H9 (cell line): ENCODE measurements at regions not wholly inside any gene's neighbourhood (a gene's known extent, or its start where the extent isn't known, plus 50 kb on each side); places are given as distances from the start of the nearest gene placed in this dataset.

ENCODE experiments used
- DNase-seq: peaks from one replicate; pipeline ENCODE4 v3.0.0-alpha.2; 2017
- H2AFZ ChIP-seq: one replicate; pipeline ENCODE4 v1.6.1; 2013; ENCODE audit warnings: mild to moderate bottlenecking, low read length, control low read depth, moderate library complexity
- H2AK5ac ChIP-seq: 2 replicates; pipeline ENCODE4 v1.6.1; 2013; ENCODE audit warnings: low read length, control low read depth, mixed read lengths; ENCODE audit not compliant: insufficient read length
- H2BK120ac ChIP-seq: one replicate; pipeline ENCODE4 v1.6.1; 2013; ENCODE audit warnings: low read depth, mild to moderate bottlenecking, low read length, control low read depth, inconsistent platforms; ENCODE audit not compliant: poor library complexity, severe bottlenecking
- H2BK12ac ChIP-seq: 2 replicates; pipeline ENCODE4 v1.6.1; 2013; ENCODE audit warnings: low read length, control low read depth, mixed read lengths, low read depth; ENCODE audit not compliant: insufficient read length
- H2BK15ac ChIP-seq: 2 replicates; pipeline ENCODE4 v1.6.1; 2013; ENCODE audit warnings: low read depth, low read length, control low read depth
- H2BK20ac ChIP-seq: one replicate; pipeline ENCODE4 v1.6.1; 2013; ENCODE audit warnings: low read depth, mild to moderate bottlenecking, low read length, control low read depth, inconsistent platforms; ENCODE audit not compliant: poor library complexity, severe bottlenecking
- H2BK5ac ChIP-seq: 2 replicates; pipeline ENCODE4 v1.6.1; 2013; ENCODE audit warnings: low read length, control low read depth, mixed read lengths; ENCODE audit not compliant: insufficient read length
- H3K14ac ChIP-seq: 2 replicates; pipeline ENCODE4 v1.6.1; 2013; ENCODE audit warnings: low read length, control low read depth; ENCODE audit not compliant: insufficient read depth
- H3K18ac ChIP-seq: 2 replicates; pipeline ENCODE4 v1.6.1; 2013; ENCODE audit warnings: low read depth, mild to moderate bottlenecking, mixed read lengths, low read length, control low read depth; ENCODE audit not compliant: insufficient read length
- H3K23ac ChIP-seq: 2 replicates; pipeline ENCODE4 v1.6.1; 2013; ENCODE audit warnings: low read length, control low read depth, mixed read lengths, low read depth; ENCODE audit not compliant: insufficient read length
- H3K23me2 ChIP-seq: 2 replicates; pipeline ENCODE4 v1.6.1; 2013; ENCODE audit warnings: low read depth, mild to moderate bottlenecking, mixed read lengths, low read length, control low read depth; ENCODE audit not compliant: insufficient read length, poor library complexity, severe bottlenecking
- H3K27ac ChIP-seq: 2 replicates; pipeline ENCODE4 v1.5.1; 2013; ENCODE audit warnings: low read length, control low read depth, mixed read lengths, low read depth; ENCODE audit not compliant: insufficient read length
- H3K27me3 ChIP-seq: 2 replicates; pipeline ENCODE4 v1.6.1; 2013; ENCODE audit warnings: low read length, control low read depth, inconsistent platforms; ENCODE audit not compliant: insufficient read depth
- H3K4ac ChIP-seq: 2 replicates; pipeline ENCODE4 v1.6.1; 2013; ENCODE audit warnings: low read depth, mild to moderate bottlenecking, control low read depth, inconsistent platforms, low read length, moderate library complexity
- H3K4me1 ChIP-seq: 2 replicates; pipeline ENCODE4 v1.6.1; 2013; ENCODE audit warnings: low read length, control low read depth, inconsistent platforms; ENCODE audit not compliant: insufficient read depth
- H3K4me2 ChIP-seq: 2 replicates; pipeline ENCODE4 v1.6.1; 2013; ENCODE audit warnings: low read length, control low read depth, mixed read lengths; ENCODE audit not compliant: insufficient read length, insufficient read depth
- H3K56ac ChIP-seq: 2 replicates; pipeline ENCODE4 v1.6.1; 2013; ENCODE audit warnings: low read depth, mild to moderate bottlenecking, mixed read lengths, low read length, control low read depth; ENCODE audit not compliant: insufficient read length
- H3K79me1 ChIP-seq: 2 replicates; pipeline ENCODE4 v1.6.1; 2013; ENCODE audit warnings: low read depth, mild to moderate bottlenecking, moderate library complexity, low read length, control low read depth, inconsistent platforms; ENCODE audit not compliant: insufficient read depth, poor library complexity, severe bottlenecking
- H3K79me2 ChIP-seq: 2 replicates; pipeline ENCODE4 v1.6.1; 2013; ENCODE audit warnings: low read length, control low read depth, inconsistent platforms; ENCODE audit not compliant: insufficient read depth
- H3K9ac ChIP-seq: 2 replicates; pipeline ENCODE4 v1.6.1; 2013; ENCODE audit warnings: low read length, control low read depth, mixed read lengths; ENCODE audit not compliant: insufficient read length; ENCODE audit errors: extremely low read depth
- H3K9me3 ChIP-seq: one replicate; pipeline ENCODE4 v1.6.1; 2013; ENCODE audit warnings: low read depth, low read length, inconsistent platforms; ENCODE audit not compliant: control insufficient read depth
- H3T11ph ChIP-seq: one replicate; pipeline ENCODE4 v1.6.1; 2013; ENCODE audit warnings: mild to moderate bottlenecking, low read length, control low read depth, inconsistent platforms
- H4K20me1 ChIP-seq: one replicate; pipeline ENCODE4 v1.6.1; 2013; ENCODE audit not compliant: control insufficient read depth, insufficient read length, insufficient read depth
- H4K5ac ChIP-seq: 2 replicates; pipeline ENCODE4 v1.6.1; 2013; ENCODE audit warnings: low read depth, mild to moderate bottlenecking, mixed read lengths, low read length, control low read depth; ENCODE audit not compliant: insufficient read length
- H4K8ac ChIP-seq: replicated peaks from 2 replicates; pipeline ENCODE4 v1.6.1; 2013; ENCODE audit warnings: low read length, control low read depth, mixed read lengths, low read depth; ENCODE audit not compliant: insufficient read length
- H4K91ac ChIP-seq: 2 replicates; pipeline ENCODE4 v1.6.1; 2013; ENCODE audit warnings: low read depth, mild to moderate bottlenecking, moderate library complexity, mixed read lengths, low read length, control low read depth; ENCODE audit not compliant: insufficient read length
- H3K27ac Mint-ChIP-seq, 3 experiments: 2 replicates in 2 of 3; 3 replicates in 1 of 3; pipeline ENCODE4 v1.8.0; 2020 to 2021; ENCODE audit warnings: mixed read lengths in 3 of 3, mild to moderate bottlenecking in 1 of 3, moderate library complexity in 1 of 3
- H3K27me3 Mint-ChIP-seq: 2 replicates; pipeline ENCODE4 v1.8.0; 2021; ENCODE audit warnings: low read depth, mild to moderate bottlenecking, moderate library complexity, mixed read lengths
- H3K36me3 Mint-ChIP-seq, 3 experiments: 2 replicates in 2 of 3; 3 replicates in 1 of 3; pipeline ENCODE4 v1.8.0; 2020 to 2021; ENCODE audit warnings: low read depth in 3 of 3, mixed read lengths in 3 of 3; ENCODE audit not compliant: insufficient read depth in 1 of 3
- H3K4me1 Mint-ChIP-seq, 2 experiments: 2 replicates each; pipeline ENCODE4 v1.8.0; 2020; ENCODE audit warnings: mixed read lengths in 2 of 2
- H3K4me3 Mint-ChIP-seq, 2 experiments: 2 replicates in 1 of 2; 3 replicates in 1 of 2; pipeline ENCODE4 v1.8.0; 2020 to 2021; ENCODE audit warnings: mild to moderate bottlenecking in 2 of 2, mixed read lengths in 2 of 2, moderate library complexity in 1 of 2
- H3K9me3 Mint-ChIP-seq, 2 experiments: 2 replicates in 1 of 2; 3 replicates in 1 of 2; pipeline ENCODE4 v1.8.0; 2020; ENCODE audit warnings: mild to moderate bottlenecking in 2 of 2, mixed read lengths in 2 of 2, moderate library complexity in 1 of 2
- CTCF ChIP-seq: fragments of 200-600 bp; sonication (generic); conservative IDR thresholded peaks from 3 replicates; pipeline ENCODE4 v1.8.0; 2021; ENCODE audit warnings: antibody characterized with exemption, mild to moderate bottlenecking
- WGBS: extraction: QIAGEN DNeasy Blood & Tissue Kit; methylation state at CpG from one replicate; pipeline ENCODE4 v1.1.7; 2013; ENCODE audit warnings: missing lambda C conversion rate, low lambda C conversion rate, mixed read lengths; ENCODE audit not compliant: insufficient read length; ENCODE audit errors: extremely low coverage; 5-methylcytosine and 5-hydroxymethylcytosine counted together

DNA sequence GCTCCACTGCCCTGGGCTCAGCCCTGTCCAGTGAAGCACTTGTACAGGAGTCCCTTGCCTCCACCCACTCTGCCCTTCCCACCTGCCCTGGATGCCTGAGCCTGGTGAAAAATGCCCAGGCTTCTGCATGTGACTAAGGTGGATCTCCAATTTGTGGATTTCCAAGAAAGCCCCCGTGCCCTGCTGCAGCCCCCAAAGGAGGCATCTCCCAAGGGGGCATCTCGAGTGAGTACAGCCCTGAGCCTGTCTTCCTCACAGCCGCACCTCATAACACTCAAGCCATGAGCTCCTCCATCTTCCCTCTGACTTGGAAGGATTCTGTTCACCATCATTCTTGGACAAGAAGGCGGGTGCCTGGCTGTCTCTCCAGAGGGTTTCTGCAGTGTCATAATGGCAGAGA, 158.0 kb upstream of the PPP1R26 start:
- H3K4me2 ChIP-seq: no peak overlapping the region
- H3K9me3 Mint-ChIP-seq: peaks cover 3 to 5% of the 10 kb centered on the region in 2 experiments; a peak in 2 of 5 replicates
- WGBS: no CpG with 5 or more reads among the region's 4 CpGs

More for the DNA sequence above, 158.0 kb upstream of the PPP1R26 start:
- no peak overlapping the region for H2BK5ac ChIP-seq
- Mint-ChIP-seq H3K36me3 (peaks cover 0 to 5% (median 3%) of the 10 kb centered on the region in 3 experiments; a peak in 4 of 7 replicates), H3K4me1 (peaks cover 21 to 22% of the 10 kb centered on the region in 2 experiments), H3K27me3 (no peaks in the 10 kb centered on the region; the same call in 1 of the 2 replicates), H3K4me3 (no peak overlapping the region), H3K27ac (no peak overlapping the region; a peak in 1 of 7 replicates)
- no peak overlapping the region for H3T11ph ChIP-seq
- H2AFZ ChIP-seq: no peak overlapping the region
- H3K18ac ChIP-seq: no peak overlapping the region
- H3K79me2 ChIP-seq: no peaks in the 10 kb centered on the region
- no peak for TF ChIP-seq CTCF
- H3K4me1 ChIP-seq: peaks cover 3% of the 10 kb centered on the region; the same call in 1 of the 2 replicates
- no peak overlapping the region for H3K56ac ChIP-seq
- H3K23me2 ChIP-seq: no peaks in the 10 kb centered on the region
- no peak overlapping the region for H3K23ac ChIP-seq
- no peaks in the 10 kb centered on the region for H3K79me1 ChIP-seq
- no peaks in the 10 kb centered on the region for H3K9me3 ChIP-seq
- H2BK20ac ChIP-seq: no peak overlapping the region
- no peak overlapping the region for H4K8ac ChIP-seq
- H3K4ac ChIP-seq: no peak overlapping the region
- no peak overlapping the region for H2AK5ac ChIP-seq
- H4K5ac ChIP-seq: no peak overlapping the region
- no peak overlapping the region for H2BK15ac ChIP-seq
- no peak overlapping the region for H3K14ac ChIP-seq
- H3K9ac ChIP-seq: no peak overlapping the region
- H4K91ac ChIP-seq: no peak overlapping the region
- no peaks in the 10 kb centered on the region for H3K27me3 ChIP-seq
- no peaks in the 10 kb centered on the region for H4K20me1 ChIP-seq
- H3K27ac ChIP-seq: no peak overlapping the region
- H2BK12ac ChIP-seq: no peak overlapping the region
- H2BK120ac ChIP-seq: no peak overlapping the region
- no peak for DNase-seq
